SU-DHL-6 (cell line): ENCODE measurements at regions not wholly inside any gene's neighbourhood (a gene's known extent, or its start where the extent isn't known, plus 50 kb on each side); places are given as distances from the start of the nearest gene placed in this dataset.

Experiments
- CTCF ChIP-seq: fragments of 200-600 bp; sonication (generic); IDR thresholded peaks from one replicate; pipeline ENCODE4 v1.5.1; 2017; ENCODE audit warnings: antibody characterized with exemption, mild to moderate bottlenecking, low read length, moderate library complexity; ENCODE audit not compliant: insufficient read depth, poor library complexity, severe bottlenecking
- EZH2phosphoT487 ChIP-seq: fragments of 200-600 bp; sonication (generic), shearing (Covaris generic); conservative IDR thresholded peaks from 2 replicates; pipeline ENCODE4 v1.6.1; 2018; ENCODE audit warnings: mild to moderate bottlenecking, antibody characterized with exemption, low read length, moderate library complexity, mixed read lengths

GRCh38 chr5:74422030-74422429 lies 218.5 kb downstream of the ENC1 start:
- TF ChIP-seq CTCF (no peak), EZH2phosphoT487 (no peak)
